WTC11 (cell line): ENCODE measurements at regions not wholly inside any gene's neighbourhood (a gene's known extent, or its start where the extent isn't known, plus 50 kb on each side); places are given as distances from the start of the nearest gene placed in this dataset.

ENCODE experiments used
- ATAC-seq: fragments of 200-7000 bp; cut with Tn5 transposase; 2 replicates; pipeline ENCODE4 v1.10.0; 2021; ENCODE audit warnings: mild to moderate bottlenecking, moderate library complexity
- CTCF ChIA-PET: fragments of 300-600 bp; sonication (Branson Sonifier 250); formaldehyde crosslinking; loops from one replicate; lab custom pipeline; 2021; ENCODE audit warnings: antibody characterized with exemption; lab: Charles Lee
- POLR2A ChIA-PET: fragments of 350-600 bp; sonication (Branson Sonifier 250); formaldehyde crosslinking; loops from one replicate; lab custom pipeline; 2021; ENCODE audit warnings: antibody characterized with exemption; lab: Charles Lee
- DNase-seq: peaks from one replicate; pipeline ENCODE4 v3.0.0; 2021; ENCODE audit warnings: low spot score
- H3K27ac Mint-ChIP-seq: 2 replicates; pipeline ENCODE4 v1.8.0; 2021; ENCODE audit warnings: mixed read lengths
- H3K27me3 Mint-ChIP-seq: 2 replicates; pipeline ENCODE4 v1.8.0; 2021; ENCODE audit warnings: low read depth, mild to moderate bottlenecking, moderate library complexity, mixed read lengths
- H3K36me3 Mint-ChIP-seq: 2 replicates; pipeline ENCODE4 v1.8.0; 2021; ENCODE audit warnings: mixed read lengths
- H3K4me1 Mint-ChIP-seq: 2 replicates; pipeline ENCODE4 v1.8.0; 2022; ENCODE audit warnings: mixed read lengths
- H3K4me3 Mint-ChIP-seq: 2 replicates; pipeline ENCODE4 v1.8.0; 2021; ENCODE audit warnings: mild to moderate bottlenecking, moderate library complexity, mixed read lengths
- H3K9me3 Mint-ChIP-seq: 2 replicates; pipeline ENCODE4 v1.8.0; 2021; ENCODE audit warnings: mixed read lengths
- AFF4 ChIP-seq: sonication (generic); formaldehyde crosslinking; IDR thresholded peaks from 2 replicates; pipeline ENCODE4 v1.8.1; 2023; ENCODE audit warnings: mild to moderate bottlenecking, missing genetic modification reagents, borderline replicate concordance
- ERG ChIP-seq: fragments of 250-450 bp; sonication (Bioruptor Pico); IDR thresholded peaks from 2 replicates; pipeline ENCODE4 v1.8.0; 2021; ENCODE audit warnings: mild to moderate bottlenecking
- ESRRA ChIP-seq: sonication (generic); formaldehyde crosslinking; IDR thresholded peaks from 2 replicates; pipeline ENCODE4 v1.8.1; 2022; ENCODE audit warnings: mild to moderate bottlenecking, missing genetic modification reagents, borderline replicate concordance
- GTF2I ChIP-seq: fragments of 250-450 bp; sonication (Bioruptor Pico); conservative IDR thresholded peaks from 2 replicates; pipeline ENCODE4 v1.4.0; 2021; ENCODE audit warnings: mild to moderate bottlenecking
- HMGA2 ChIP-seq: fragments of 250-450 bp; sonication (Bioruptor Pico); IDR thresholded peaks from 2 replicates; pipeline ENCODE4 v1.4.0; 2021; ENCODE audit warnings: mild to moderate bottlenecking, moderate library complexity
- HMGXB4 ChIP-seq: sonication (generic); formaldehyde crosslinking; IDR thresholded peaks from 2 replicates; pipeline ENCODE4 v1.8.1; 2023; ENCODE audit warnings: mild to moderate bottlenecking, moderate library complexity, missing genetic modification reagents
- NFYB ChIP-seq: sonication (generic); formaldehyde crosslinking; conservative IDR thresholded peaks from 2 replicates; pipeline ENCODE4 v1.8.0; 2022; ENCODE audit warnings: low read depth, missing genetic modification reagents
- PRDM15 ChIP-seq: sonication (generic); formaldehyde crosslinking; IDR thresholded peaks from 2 replicates; pipeline ENCODE4 v1.8.0; 2022; ENCODE audit warnings: missing genetic modification reagents
- PRRX2 ChIP-seq: fragments of 250-450 bp; sonication (Bioruptor Pico); IDR thresholded peaks from 2 replicates; pipeline ENCODE4 v1.8.0; 2021; ENCODE audit warnings: mild to moderate bottlenecking
- STAT6 ChIP-seq: sonication (generic); formaldehyde crosslinking; conservative IDR thresholded peaks from 2 replicates; pipeline ENCODE4 v1.8.1; 2023; ENCODE audit warnings: mild to moderate bottlenecking, low read depth, missing genetic modification reagents, moderate library complexity
- ZNF138 ChIP-seq: sonication (generic); formaldehyde crosslinking; conservative IDR thresholded peaks from 2 replicates; pipeline ENCODE4 v1.8.1; 2022; ENCODE audit warnings: mild to moderate bottlenecking, moderate library complexity, missing genetic modification reagents
- ZNF232 ChIP-seq: sonication (generic); formaldehyde crosslinking; IDR thresholded peaks from 2 replicates; pipeline ENCODE4 v1.8.0; 2022; ENCODE audit warnings: mild to moderate bottlenecking, missing genetic modification reagents
- ZNF317 ChIP-seq: sonication (generic); formaldehyde crosslinking; IDR thresholded peaks from 2 replicates; pipeline ENCODE4 v1.8.1; 2023; ENCODE audit warnings: low read depth, mild to moderate bottlenecking, moderate library complexity, missing genetic modification reagents, borderline replicate concordance
- ZNF423 ChIP-seq: fragments of 250-450 bp; sonication (Bioruptor Pico); IDR thresholded peaks from 2 replicates; pipeline ENCODE4 v2.1.2; 2022; ENCODE audit warnings: mild to moderate bottlenecking, moderate library complexity

- no peak for DNase-seq
- no peaks in the 10 kb centered on the region for H3K27me3 Mint-ChIP-seq
- no peak for ATAC-seq
- CTCF ChIA-PET, result no interaction called here
- H3K9me3 Mint-ChIP-seq, result peaks cover 19% of the 10 kb centered on the region
- H3K4me1 Mint-ChIP-seq, result no peaks in the 10 kb centered on the region
- TF ChIP-seq PRRX2 (CRISPR knock-in tag), result no peak
- no peak for TF ChIP-seq HMGA2 (CRISPR knock-in tag)
- no peak overlapping the region for H3K27ac Mint-ChIP-seq
- H3K4me3 Mint-ChIP-seq, result no peak overlapping the region
- no peaks in the 10 kb centered on the region; the same call in 1 of the 2 replicates for H3K36me3 Mint-ChIP-seq
- POLR2A ChIA-PET, result no interaction called here
Observed at GRCh38 chr5:74116984-74117383, 491.0 kb downstream of the ARHGEF28 start.

- DNase-seq (no peak), ATAC-seq (no peak)
- TF ChIP-seq HMGXB4 (CRISPR knock-in tag), result no peak
- TF ChIP-seq ZNF317, result no peak
- no peak for TF ChIP-seq AFF4 (CRISPR knock-in tag)
- TF ChIP-seq ZNF423, result no peak
- no peak overlapping the region for H3K27ac Mint-ChIP-seq
- H3K9me3 Mint-ChIP-seq, result peaks cover 19% of the 10 kb centered on the region
- ChIA-PET CTCF (no interaction called here), POLR2A (no interaction called here)
- no peaks in the 10 kb centered on the region for H3K27me3 Mint-ChIP-seq
- H3K4me3 Mint-ChIP-seq, result no peak overlapping the region
- H3K36me3 Mint-ChIP-seq, result no peaks in the 10 kb centered on the region; the same call in 1 of the 2 replicates
- no peaks in the 10 kb centered on the region for H3K4me1 Mint-ChIP-seq
Observed at GRCh38 chr5:74116266-74116665, 490.3 kb downstream of the ARHGEF28 start.

GRCh38 chr5:74113927-74114326 is 487.9 kb downstream of the ARHGEF28 start:
- Mint-ChIP-seq H3K36me3 (no peaks in the 10 kb centered on the region), H3K27ac (no peak overlapping the region), H3K4me1 (peaks cover 5% of the 10 kb centered on the region; the same call in 1 of the 2 replicates), H3K27me3 (no peaks in the 10 kb centered on the region), H3K9me3 (peaks cover 8% of the 10 kb centered on the region), H3K4me3 (no peak overlapping the region)
- DNase-seq (no peak), ATAC-seq (no peak)
- ChIA-PET CTCF (interaction anchor here (0.6 kb wide), 1 partner anchor 98 kb away, joined by 4 read pairs; no protein-coding TSS in a partner anchor), POLR2A (interaction anchor here (0.7 kb wide), 1 partner anchor 159 kb away, joined by 3 read pairs; no protein-coding TSS in a partner anchor)
- TF ChIP-seq ERG (CRISPR knock-in tag) (no peak), HMGA2 (CRISPR knock-in tag) (no peak), GTF2I (CRISPR knock-in tag) (no peak), PRRX2 (CRISPR knock-in tag) (no peak), ZNF232 (CRISPR knock-in tag) (no peak), ZNF138 (CRISPR knock-in tag) (no peak), PRDM15 (CRISPR knock-in tag) (no peak), ESRRA (CRISPR knock-in tag) (no peak), STAT6 (CRISPR knock-in tag) (no peak), NFYB (CRISPR knock-in tag) (no peak), AFF4 (CRISPR knock-in tag) (no peak)
